Progenitor cell of endocrine pancreas (in vitro differentiated cells): ENCODE measurements at regions not wholly inside any gene's neighbourhood (a gene's known extent, or its start where the extent isn't known, plus 50 kb on each side); places are given as distances from the start of the nearest gene placed in this dataset.

ENCODE experiments used
- DNase-seq: peaks from one replicate; pipeline ENCODE4 v3.0.0; 2021; ENCODE audit warnings: low spot score; ENCODE audit not compliant: unreplicated experiment
- H3K27ac Mint-ChIP-seq: 2 replicates; pipeline ENCODE4 v1.8.0; 2021; ENCODE audit warnings: mild to moderate bottlenecking, moderate library complexity, mixed read lengths
- H3K27me3 Mint-ChIP-seq: 2 replicates; pipeline ENCODE4 v1.8.0; 2021; ENCODE audit warnings: mixed read lengths
- H3K36me3 Mint-ChIP-seq: 2 replicates; pipeline ENCODE4 v1.8.0; 2022; ENCODE audit warnings: mixed read lengths; ENCODE audit not compliant: insufficient read depth
- H3K4me1 Mint-ChIP-seq: 2 replicates; pipeline ENCODE4 v1.8.0; 2021; ENCODE audit warnings: low read depth, mixed read lengths
- H3K4me3 Mint-ChIP-seq: 2 replicates; pipeline ENCODE4 v1.8.0; 2021; ENCODE audit warnings: low read depth, mild to moderate bottlenecking, moderate library complexity, mixed read lengths
- H3K9me3 Mint-ChIP-seq: 2 replicates; pipeline ENCODE4 v1.8.0; 2021; ENCODE audit warnings: low read depth, mixed read lengths
- TF ChIP-seq, protein P1 (sequence below): fragments of 200-600 bp; sonication (generic); IDR thresholded peaks from one replicate; pipeline ENCODE4 v1.5.0; 2021; ENCODE audit warnings: antibody characterized with exemption, mild to moderate bottlenecking; ENCODE audit not compliant: unreplicated experiment

DNA sequence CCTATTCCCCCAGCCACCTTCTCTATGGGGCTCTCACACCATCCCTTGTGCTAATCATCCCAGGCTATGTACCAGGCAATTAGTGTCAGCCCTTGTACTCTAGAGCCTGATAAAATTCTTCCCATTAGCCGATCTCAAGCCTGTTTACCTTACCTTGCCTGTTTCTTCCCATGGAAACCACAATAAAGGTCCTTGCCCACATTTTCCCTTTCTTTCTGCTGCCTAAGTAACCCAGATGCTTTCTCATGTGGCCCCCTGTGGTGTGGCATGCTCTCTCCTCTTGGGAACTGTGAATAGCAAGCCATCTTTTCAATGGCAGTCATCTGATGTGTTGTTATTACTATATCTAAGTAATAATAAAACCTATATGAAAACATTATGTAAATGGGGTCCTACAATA, 265.8 kb upstream of the ELAC2 start:
- TF ChIP-seq, protein P1, sequence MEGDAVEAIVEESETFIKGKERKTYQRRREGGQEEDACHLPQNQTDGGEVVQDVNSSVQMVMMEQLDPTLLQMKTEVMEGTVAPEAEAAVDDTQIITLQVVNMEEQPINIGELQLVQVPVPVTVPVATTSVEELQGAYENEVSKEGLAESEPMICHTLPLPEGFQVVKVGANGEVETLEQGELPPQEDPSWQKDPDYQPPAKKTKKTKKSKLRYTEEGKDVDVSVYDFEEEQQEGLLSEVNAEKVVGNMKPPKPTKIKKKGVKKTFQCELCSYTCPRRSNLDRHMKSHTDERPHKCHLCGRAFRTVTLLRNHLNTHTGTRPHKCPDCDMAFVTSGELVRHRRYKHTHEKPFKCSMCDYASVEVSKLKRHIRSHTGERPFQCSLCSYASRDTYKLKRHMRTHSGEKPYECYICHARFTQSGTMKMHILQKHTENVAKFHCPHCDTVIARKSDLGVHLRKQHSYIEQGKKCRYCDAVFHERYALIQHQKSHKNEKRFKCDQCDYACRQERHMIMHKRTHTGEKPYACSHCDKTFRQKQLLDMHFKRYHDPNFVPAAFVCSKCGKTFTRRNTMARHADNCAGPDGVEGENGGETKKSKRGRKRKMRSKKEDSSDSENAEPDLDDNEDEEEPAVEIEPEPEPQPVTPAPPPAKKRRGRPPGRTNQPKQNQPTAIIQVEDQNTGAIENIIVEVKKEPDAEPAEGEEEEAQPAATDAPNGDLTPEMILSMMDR, result no peak
- Mint-ChIP-seq H3K27ac (no peak overlapping the region), H3K36me3 (peaks cover 2% of the 10 kb centered on the region), H3K27me3 (no peaks in the 10 kb centered on the region), H3K4me1 (peaks cover 13% of the 10 kb centered on the region), H3K9me3 (peaks cover 5% of the 10 kb centered on the region), H3K4me3 (no peak overlapping the region)
- DNase-seq, result no peak

DNA sequence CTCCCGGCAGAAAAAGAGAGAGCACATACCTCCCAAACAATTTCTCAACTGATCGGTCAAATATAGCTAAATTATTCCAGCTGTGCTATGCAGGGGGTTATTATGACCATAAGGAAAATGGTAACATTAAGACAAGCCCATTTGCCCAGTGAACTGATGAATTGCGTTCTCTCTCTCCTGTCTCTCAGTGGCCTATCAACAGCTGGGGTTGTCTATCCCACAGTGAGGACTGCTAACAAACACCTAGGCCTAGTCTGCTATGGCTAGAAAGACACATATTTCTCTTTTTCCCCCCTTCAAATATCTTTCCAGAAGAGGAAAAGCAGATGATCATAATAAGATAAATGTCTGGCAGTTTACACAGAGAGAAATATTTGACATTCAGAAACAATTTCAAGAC, 263.8 kb upstream of the ELAC2 start:
- Mint-ChIP-seq H3K9me3 (peaks cover 12% of the 10 kb centered on the region), H3K27me3 (peaks cover 2% of the 10 kb centered on the region), H3K4me1 (peaks cover 3% of the 10 kb centered on the region), H3K4me3 (no peak overlapping the region), H3K36me3 (peaks cover 2% of the 10 kb centered on the region), H3K27ac (no peak overlapping the region)
- no peak for DNase-seq
- TF ChIP-seq, protein P1, result no peak

DNA sequence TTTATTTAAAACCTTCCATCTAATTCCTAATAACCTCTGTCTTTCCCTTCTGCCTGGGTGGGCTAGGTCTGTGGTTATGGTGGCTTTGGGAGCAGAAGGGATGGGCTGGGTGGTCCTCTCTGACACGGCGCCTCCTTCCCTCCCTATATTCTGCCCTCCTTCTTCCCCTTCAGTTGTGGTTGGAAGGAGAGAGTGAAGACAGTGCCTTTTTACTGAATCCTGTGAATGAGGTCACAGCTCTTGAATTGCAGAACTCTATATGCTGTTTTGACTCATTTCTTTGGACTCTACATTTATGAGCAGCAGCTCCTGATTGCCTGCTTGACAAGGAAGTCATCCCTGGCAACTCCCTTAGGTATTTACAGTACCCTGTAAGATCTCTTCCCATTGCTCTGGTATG, 256.0 kb upstream of the ELAC2 start:
- no peak for DNase-seq
- Mint-ChIP-seq H3K27me3 (peaks cover 2% of the 10 kb centered on the region), H3K4me1 (peaks cover 7% of the 10 kb centered on the region), H3K36me3 (no peaks in the 10 kb centered on the region), H3K4me3 (no peak overlapping the region), H3K27ac (no peak overlapping the region), H3K9me3 (peaks cover 7% of the 10 kb centered on the region)
- TF ChIP-seq, protein P1, result no peak

DNA sequence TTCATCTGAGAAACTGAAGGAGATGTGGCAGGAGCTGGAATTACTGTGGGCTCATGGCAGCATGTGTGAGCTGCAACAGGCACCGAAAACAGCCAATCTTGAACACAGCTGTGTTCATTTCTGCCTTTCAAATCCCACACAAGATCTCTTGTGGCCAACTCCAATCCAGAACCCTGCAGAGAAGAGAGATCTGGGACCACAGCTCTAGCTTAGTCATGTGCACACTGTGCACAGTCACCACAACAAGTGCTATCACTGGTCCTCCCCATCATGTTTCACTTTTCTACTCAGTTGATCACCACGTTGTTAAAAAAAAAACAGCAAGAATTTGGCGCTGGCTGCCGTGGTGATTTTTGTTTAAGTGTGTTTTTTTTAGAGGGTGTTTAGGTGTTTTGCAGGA, 254.5 kb upstream of the ELAC2 start:
- no peaks in the 10 kb centered on the region for H3K9me3 Mint-ChIP-seq
- H3K36me3 Mint-ChIP-seq, result no peaks in the 10 kb centered on the region
- DNase-seq, result no peak
- TF ChIP-seq, protein P1, result no peak
- peaks cover 8% of the 10 kb centered on the region for H3K4me1 Mint-ChIP-seq
- H3K27me3 Mint-ChIP-seq, result peaks cover 2% of the 10 kb centered on the region
- H3K27ac Mint-ChIP-seq, result no peak overlapping the region
- no peak overlapping the region for H3K4me3 Mint-ChIP-seq

DNA sequence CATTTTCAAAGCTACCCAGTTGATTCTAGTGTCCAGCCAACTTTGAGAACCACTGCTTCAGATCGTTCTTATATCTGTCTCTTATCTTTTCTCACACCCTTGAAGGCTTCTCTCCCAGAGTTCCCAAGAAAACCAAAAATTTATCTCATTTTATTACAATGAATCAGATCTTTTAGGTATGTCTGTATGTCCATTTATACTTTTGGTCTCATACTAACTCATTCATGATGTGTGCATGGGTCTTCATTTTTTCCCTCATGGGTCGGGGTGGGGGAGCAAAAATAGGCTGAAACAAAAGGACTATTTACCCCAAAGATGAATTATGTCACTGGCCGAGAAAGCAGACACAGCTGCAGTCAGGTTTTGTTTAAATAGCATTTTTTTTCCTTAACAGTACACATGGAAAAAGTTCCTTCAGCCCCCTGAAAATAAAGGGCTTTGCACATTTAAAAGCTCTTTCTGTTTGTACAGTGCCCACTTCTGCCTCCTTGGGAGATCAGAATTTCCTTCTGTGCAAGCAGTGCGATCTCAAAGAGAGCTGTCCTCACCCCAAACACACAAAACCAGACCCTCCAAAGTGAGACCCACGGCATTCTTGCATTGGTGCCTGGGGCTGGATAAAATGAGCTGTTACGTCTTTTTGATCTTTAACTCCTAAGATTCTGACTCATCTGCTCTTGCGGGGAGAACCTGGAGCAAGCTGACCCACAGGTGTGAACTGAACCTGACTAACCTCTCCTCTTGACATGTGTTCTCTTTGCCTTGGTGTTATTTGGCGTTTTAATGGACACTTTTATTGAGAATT, 251.2 kb upstream of the ELAC2 start:
- H3K36me3 Mint-ChIP-seq, result no peaks in the 10 kb centered on the region
- TF ChIP-seq, protein P1, result no peak
- no peaks in the 10 kb centered on the region for H3K27me3 Mint-ChIP-seq
- H3K27ac Mint-ChIP-seq, result peak overlapping the region; percentile 59
- H3K4me3 Mint-ChIP-seq, result no peak overlapping the region
- peaks cover 8% of the 10 kb centered on the region for H3K4me1 Mint-ChIP-seq
- H3K9me3 Mint-ChIP-seq, result no peaks in the 10 kb centered on the region
- no peak for DNase-seq
